Mucosa of descending colon (tissue), 3 donors: ENCODE measurements at regions not wholly inside any gene's neighbourhood (a gene's known extent, or its start where the extent isn't known, plus 50 kb on each side); places are given as distances from the start of the nearest gene placed in this dataset.
"Not testable (repeated sequence)": the region's sequence is repeated elsewhere in the genome, so short reads cannot be mapped to it uniquely, and the experiment has no call there.

Source experiments
- ATAC-seq: fragments of 200-7000 bp; cut with Tn5 transposase; one replicate; pipeline ENCODE4 v1.9.1; 2020; ENCODE audit warnings: mild to moderate bottlenecking, moderate library complexity
- DNase-seq, 3 donors: peaks; one replicate each; pipeline ENCODE4 v3.0.0-alpha.2; 2020
- H3K36me3 ChIP-seq: fragments of 200-600 bp; one replicate; pipeline ENCODE4 v1.8.0; 2021; ENCODE audit warnings: low read depth, mild to moderate bottlenecking
- H3K4me1 ChIP-seq: fragments of 200-600 bp; one replicate; pipeline ENCODE4 v1.8.0; 2021; ENCODE audit warnings: low read depth, mild to moderate bottlenecking
- H3K4me3 ChIP-seq: fragments of 200-600 bp; one replicate; pipeline ENCODE4 v1.8.0; 2021; ENCODE audit warnings: mild to moderate bottlenecking
- H3K9me3 ChIP-seq: fragments of 200-600 bp; one replicate; pipeline ENCODE4 v1.8.0; 2021; ENCODE audit warnings: mild to moderate bottlenecking
- CTCF ChIP-seq: fragments of 200-600 bp; IDR thresholded peaks from one replicate; pipeline ENCODE4 v1.8.0; 2022; ENCODE audit warnings: antibody characterized with exemption, mild to moderate bottlenecking
- intact Hi-C, 2 donors: fragments of 100-400 bp; cut with DNase I in 1 of 2; cut with micrococcal nuclease in 1 of 2; formaldehyde crosslinking; loops; one replicate each; pipeline versions ENCODE4 v1.11.0 to v1.11.1; 2022; cut with DNase I, micrococcal nuclease
- donor health status: DM: no; HTN: no; CAD: no; lungs with moderate emphysema.
- donor health status: DM: no; HTN: no; CAD: no.
- donor health status: DM: no; HTN: yes; CAD: no.

GRCh38 chr6:165135889-165136288 lies 173.5 kb downstream of the C6orf118 start:
- no peak for DNase-seq
- no peak for ATAC-seq
- Histone ChIP-seq H3K36me3 (no peaks in the 10 kb centered on the region), H3K4me3 (no peak overlapping the region), H3K9me3 (peaks cover 72% of the 10 kb centered on the region), H3K4me1 (no peaks in the 10 kb centered on the region)
- intact Hi-C loops: no loop called here
- TF ChIP-seq CTCF: no peak

- no peak for DNase-seq
- intact Hi-C loops: no loop called here
- TF ChIP-seq CTCF: no peak
- ATAC-seq: no peak
- peaks cover 36% of the 10 kb centered on the region for H3K9me3 ChIP-seq
- H3K4me1 ChIP-seq: no peaks in the 10 kb centered on the region
- H3K36me3 ChIP-seq: no peaks in the 10 kb centered on the region
- H3K4me3 ChIP-seq: no peak overlapping the region
Measured at GRCh38 chr6:165129086-165129485, 180.3 kb downstream of the C6orf118 start.

GRCh38 chr6:165127743-165128142 lies 181.7 kb downstream of the C6orf118 start:
- intact Hi-C loops, DNase-seq, H3K4me1 ChIP-seq, H3K36me3 ChIP-seq, ATAC-seq, H3K4me3 ChIP-seq: not testable (repeated sequence)
- peaks cover 28% of the 10 kb centered on the region for H3K9me3 ChIP-seq

- DNase-seq, H3K4me3 ChIP-seq, H3K36me3 ChIP-seq, H3K4me1 ChIP-seq, ATAC-seq, intact Hi-C loops: not testable (repeated sequence)
- H3K9me3 ChIP-seq: peaks cover 36% of the 10 kb centered on the region
Measured at GRCh38 chr6:165124681-165125080, 184.7 kb downstream of the C6orf118 start.

GRCh38 chr6:165119231-165120020 lies 190.0 kb downstream of the C6orf118 start:
- Histone ChIP-seq H3K4me3 (no peak overlapping the region), H3K36me3 (no peaks in the 10 kb centered on the region), H3K9me3 (peaks cover 38% of the 10 kb centered on the region), H3K4me1 (no peaks in the 10 kb centered on the region)
- ATAC-seq (no peak), DNase-seq (no peak)
- intact Hi-C loops: no loop called here
- no peak for TF ChIP-seq CTCF

GRCh38 chr6:165118736-165119135 lies 190.7 kb downstream of the C6orf118 start:
- no peak overlapping the region for H3K4me3 ChIP-seq
- no peaks in the 10 kb centered on the region for H3K36me3 ChIP-seq
- DNase-seq (no peak), ATAC-seq (no peak)
- TF ChIP-seq CTCF: no peak
- H3K4me1 ChIP-seq: no peaks in the 10 kb centered on the region
- H3K9me3 ChIP-seq: peaks cover 45% of the 10 kb centered on the region
- intact Hi-C loops: no loop called here

- Histone ChIP-seq H3K9me3 (peaks cover 50% of the 10 kb centered on the region), H3K4me1 (no peaks in the 10 kb centered on the region), H3K4me3 (no peak overlapping the region), H3K36me3 (no peaks in the 10 kb centered on the region)
- ATAC-seq (no peak), DNase-seq (no peak)
- intact Hi-C loops: no loop called here
- no peak for TF ChIP-seq CTCF
Measured at GRCh38 chr6:165117806-165118205, 191.6 kb downstream of the C6orf118 start.
